ENCODE measurements at regions not wholly inside any gene's neighbourhood (a gene's known extent, or its start where the extent isn't known, plus 50 kb on each side); places are given as distances from the start of the nearest gene placed in this dataset.

DNA sequence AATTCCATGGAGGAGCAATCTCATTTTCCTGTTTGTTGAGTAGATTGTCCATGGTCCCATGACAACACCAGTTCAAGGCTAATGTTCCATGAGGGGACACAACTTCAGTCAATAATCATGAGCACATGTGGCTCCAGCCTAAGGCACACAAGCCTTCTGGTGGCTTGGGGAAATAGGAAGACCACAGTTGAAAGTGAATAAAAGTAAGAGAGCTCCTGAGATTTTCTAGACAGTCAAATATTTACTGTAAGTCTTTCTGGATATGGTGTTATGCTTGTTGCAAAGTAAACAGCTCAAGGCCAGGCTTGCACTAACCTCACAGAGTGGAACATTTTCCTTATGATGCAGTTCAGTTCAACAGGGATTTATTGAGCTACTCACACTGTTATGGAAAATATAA, 206.9 kb upstream of the SLC38A2 start:
- Histone ChIP-seq H3K36me3 (ENCODE audit: control insufficient read depth, insufficient read depth, low read length) (no peaks in the 10 kb centered on the region), H3K27me3 (ENCODE audit: control insufficient read depth, insufficient read depth, low read length) (no peaks in the 10 kb centered on the region), H3K4me1 (ENCODE audit: control insufficient read depth, insufficient read depth, low read length) (no peaks in the 10 kb centered on the region), H3K4me3 (ENCODE audit: low read depth, low read length) (no peak overlapping the region), H3K27ac (ENCODE audit: low read depth, low read length) (no peak overlapping the region), H3K9me3 (ENCODE audit: control insufficient read depth, insufficient read depth, low read length) (peaks cover 5% of the 10 kb centered on the region)
- no peak for DNase-seq (ENCODE audit: low read depth in 4 of 6, low spot score in 6 of 6)

DNA sequence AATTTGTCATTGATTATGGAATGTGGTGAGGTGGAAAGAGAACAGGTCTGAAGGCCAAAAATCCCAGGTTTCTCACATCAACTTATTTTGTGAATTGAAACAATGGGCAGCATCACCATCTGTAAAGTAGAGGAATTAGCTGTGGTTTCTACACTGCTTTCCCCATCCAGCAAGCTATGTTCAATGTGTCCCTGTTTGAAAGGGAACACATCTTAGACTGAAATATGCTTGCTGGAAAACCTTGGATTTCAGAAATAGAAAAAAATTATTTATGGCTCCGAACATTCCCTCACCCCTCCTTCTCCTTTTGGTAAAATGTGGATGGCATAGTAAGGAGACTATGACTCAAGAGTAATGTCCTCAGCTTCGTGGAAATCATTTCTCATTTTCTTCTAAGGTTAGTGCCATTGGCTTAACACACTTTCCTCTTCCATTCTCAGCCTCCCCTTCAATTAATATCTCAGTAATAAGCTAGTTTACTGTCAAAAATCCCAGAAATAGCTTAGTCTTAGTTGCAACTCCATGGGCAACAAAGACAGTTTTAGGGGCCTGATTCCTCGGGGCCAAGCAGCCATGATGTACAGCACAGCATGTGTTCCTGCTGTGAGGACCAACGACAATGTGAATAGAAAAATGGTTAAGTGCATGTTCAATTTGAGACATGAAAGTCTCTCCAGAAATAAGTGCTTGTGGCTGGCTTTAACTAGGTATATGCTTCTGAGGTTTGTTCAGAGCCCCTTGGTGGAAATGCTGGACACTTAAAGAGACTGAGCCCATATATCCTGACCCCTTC, 205.8 kb upstream of the SLC38A2 start:
- 32% methylated on average over 2 of the region's 4 CpGs for WGBS (ENCODE audit: insufficient coverage)
- Histone ChIP-seq H3K9me3 (ENCODE audit: control insufficient read depth, insufficient read depth, low read length) (peaks cover 4% of the 10 kb centered on the region), H3K4me1 (ENCODE audit: control insufficient read depth, insufficient read depth, low read length) (no peaks in the 10 kb centered on the region), H3K27ac (ENCODE audit: low read depth, low read length) (no peak overlapping the region), H3K27me3 (ENCODE audit: control insufficient read depth, insufficient read depth, low read length) (no peaks in the 10 kb centered on the region), H3K4me3 (ENCODE audit: low read depth, low read length) (no peak overlapping the region), H3K36me3 (ENCODE audit: control insufficient read depth, insufficient read depth, low read length) (no peaks in the 10 kb centered on the region)
- DNase-seq (ENCODE audit: low read depth in 4 of 6, low spot score in 6 of 6): no peak

DNA sequence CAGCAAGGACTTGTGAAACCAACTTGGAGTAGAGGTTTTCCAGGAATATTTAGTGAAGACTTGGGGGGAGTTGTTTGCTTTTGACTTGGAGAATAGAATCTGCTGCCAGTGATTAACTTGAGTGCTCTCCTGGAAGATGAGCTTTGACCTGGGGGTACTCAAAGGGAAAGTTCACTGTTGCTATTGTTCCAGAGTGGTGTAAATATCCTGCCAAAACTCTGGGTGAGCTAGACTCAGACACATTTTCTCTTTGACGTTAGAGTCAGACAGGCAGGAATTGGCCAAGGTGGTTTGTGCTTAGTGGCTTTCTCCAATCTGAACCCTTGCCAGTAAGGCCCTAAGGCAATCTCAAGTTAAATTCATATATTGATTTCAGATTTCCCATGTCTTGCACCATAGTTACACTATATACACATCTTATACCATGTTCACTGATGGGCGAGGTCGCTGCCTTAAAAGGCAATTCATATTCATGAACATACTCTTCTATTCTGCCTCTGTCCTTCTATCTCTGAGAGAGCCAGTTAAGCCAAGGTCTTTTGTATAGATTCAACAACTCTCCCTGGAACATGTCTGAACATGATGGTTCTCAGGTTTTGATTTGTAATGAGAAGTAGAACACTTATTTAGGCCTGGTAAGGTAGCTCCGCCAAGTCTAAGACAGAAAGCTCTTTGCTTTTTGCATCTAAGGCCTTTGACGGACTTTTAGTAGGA, 204.6 kb upstream of the SLC38A2 start:
- no peak overlapping the region for H3K4me3 ChIP-seq (ENCODE audit: low read depth, low read length)
- H3K27me3 ChIP-seq (ENCODE audit: control insufficient read depth, insufficient read depth, low read length): no peaks in the 10 kb centered on the region
- DNase-seq (ENCODE audit: low read depth in 4 of 6, low spot score in 6 of 6): no peak
- H3K36me3 ChIP-seq (ENCODE audit: control insufficient read depth, insufficient read depth, low read length): no peaks in the 10 kb centered on the region
- 92% methylated on average over 4 of the region's 5 CpGs for WGBS (ENCODE audit: insufficient coverage)
- no peak overlapping the region for H3K27ac ChIP-seq (ENCODE audit: low read depth, low read length)
- H3K9me3 ChIP-seq (ENCODE audit: control insufficient read depth, insufficient read depth, low read length): peaks cover 3% of the 10 kb centered on the region
- H3K4me1 ChIP-seq (ENCODE audit: control insufficient read depth, insufficient read depth, low read length): no peaks in the 10 kb centered on the region

DNA sequence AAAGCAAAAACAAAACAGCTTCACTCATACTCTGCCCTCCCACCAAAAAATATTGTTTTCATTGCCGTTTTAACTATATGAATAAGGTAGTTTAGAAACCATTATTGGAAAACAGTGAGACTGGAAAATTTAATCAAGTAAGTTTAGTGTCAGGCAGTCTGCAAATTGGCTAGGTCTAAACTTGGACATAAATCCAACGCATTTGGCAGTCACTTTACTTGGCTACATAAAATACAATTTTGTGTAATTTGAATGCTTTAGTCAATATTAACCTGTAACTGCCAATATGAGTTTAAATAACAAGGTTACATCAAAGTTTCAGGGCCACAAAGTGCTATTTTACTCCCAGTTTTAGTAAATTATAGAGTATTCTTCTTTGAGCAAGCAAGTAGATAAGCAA, 202.3 kb upstream of the SLC38A2 start:
- H3K9me3 ChIP-seq (ENCODE audit: control insufficient read depth, insufficient read depth, low read length): no peaks in the 10 kb centered on the region
- WGBS (ENCODE audit: insufficient coverage): no CpG with 5 or more reads among the region's 2 CpGs
- no peak overlapping the region for H3K4me3 ChIP-seq (ENCODE audit: low read depth, low read length)
- DNase-seq (ENCODE audit: low read depth in 4 of 6, low spot score in 6 of 6): no peak
- H3K36me3 ChIP-seq (ENCODE audit: control insufficient read depth, insufficient read depth, low read length): no peaks in the 10 kb centered on the region
- H3K4me1 ChIP-seq (ENCODE audit: control insufficient read depth, insufficient read depth, low read length): no peaks in the 10 kb centered on the region
- no peak overlapping the region for H3K27ac ChIP-seq (ENCODE audit: low read depth, low read length)
- H3K27me3 ChIP-seq (ENCODE audit: control insufficient read depth, insufficient read depth, low read length): no peaks in the 10 kb centered on the region

DNA sequence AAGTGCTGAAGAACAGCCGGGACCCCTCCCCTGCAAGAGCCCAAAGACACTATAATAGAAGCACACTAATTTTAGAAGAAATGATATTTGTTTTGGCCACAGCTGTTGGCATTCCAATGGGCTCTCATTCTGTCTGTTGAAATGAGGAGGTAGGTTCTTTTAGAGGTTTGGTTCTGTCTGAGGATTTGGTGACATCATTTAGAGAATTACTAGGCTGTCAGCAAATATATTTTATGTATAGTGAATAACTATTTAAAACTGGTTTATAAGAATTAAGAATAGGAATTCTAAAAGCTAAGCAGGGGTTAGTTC, 200.7 kb upstream of the SLC38A2 start:
- H3K4me1 ChIP-seq (ENCODE audit: control insufficient read depth, insufficient read depth, low read length): no peaks in the 10 kb centered on the region
- H3K27ac ChIP-seq (ENCODE audit: low read depth, low read length): no peak overlapping the region
- no peaks in the 10 kb centered on the region for H3K36me3 ChIP-seq (ENCODE audit: control insufficient read depth, insufficient read depth, low read length)
- H3K27me3 ChIP-seq (ENCODE audit: control insufficient read depth, insufficient read depth, low read length): no peaks in the 10 kb centered on the region
- no CpG with 5 or more reads among the region's 1 CpG for WGBS (ENCODE audit: insufficient coverage)
- DNase-seq (ENCODE audit: low read depth in 4 of 6, low spot score in 6 of 6): no peak
- H3K4me3 ChIP-seq (ENCODE audit: low read depth, low read length): no peak overlapping the region
- H3K9me3 ChIP-seq (ENCODE audit: control insufficient read depth, insufficient read depth, low read length): no peaks in the 10 kb centered on the region

DNA sequence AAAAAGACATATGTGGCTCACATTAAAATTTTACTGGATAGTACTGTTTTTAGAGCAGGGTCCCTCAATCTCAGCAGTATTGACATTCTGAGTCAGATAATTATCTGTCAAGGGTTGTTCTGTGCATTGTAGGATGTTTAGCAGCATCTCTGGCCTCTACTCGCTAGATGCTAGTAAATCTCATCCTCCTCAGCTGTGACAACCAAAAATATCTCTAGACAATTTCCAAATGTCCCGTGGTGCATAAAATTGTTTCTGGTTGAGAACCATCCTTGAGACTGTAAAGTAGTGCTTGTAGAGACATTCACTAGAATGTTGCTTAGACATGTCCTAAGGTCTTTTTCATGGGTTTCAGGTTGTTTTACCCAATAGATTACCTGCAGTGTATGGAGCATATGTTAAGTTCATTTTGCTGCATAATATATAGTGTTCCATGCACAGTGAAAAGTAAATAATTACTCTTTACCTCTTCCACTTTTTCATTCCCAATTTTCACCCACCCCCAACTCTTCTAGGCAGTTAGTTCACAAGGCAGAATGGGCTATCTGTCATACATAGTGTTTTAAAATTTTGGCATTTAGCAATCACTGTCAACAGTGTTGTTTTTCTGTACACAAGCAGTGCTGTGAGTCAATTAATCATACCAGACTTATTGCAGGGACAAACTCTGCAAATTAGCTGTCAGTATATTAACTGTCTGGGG, 200.2 kb upstream of the SLC38A2 start:
- DNase-seq (ENCODE audit: low read depth in 4 of 6, low spot score in 6 of 6): no peak
- WGBS (ENCODE audit: insufficient coverage): no CpG with 5 or more reads among the region's 2 CpGs
- H3K4me3 ChIP-seq (ENCODE audit: low read depth, low read length): no peak overlapping the region
- no peaks in the 10 kb centered on the region for H3K27me3 ChIP-seq (ENCODE audit: control insufficient read depth, insufficient read depth, low read length)
- no peaks in the 10 kb centered on the region for H3K9me3 ChIP-seq (ENCODE audit: control insufficient read depth, insufficient read depth, low read length)
- no peak overlapping the region for H3K27ac ChIP-seq (ENCODE audit: low read depth, low read length)
- no peaks in the 10 kb centered on the region for H3K36me3 ChIP-seq (ENCODE audit: control insufficient read depth, insufficient read depth, low read length)
- no peaks in the 10 kb centered on the region for H3K4me1 ChIP-seq (ENCODE audit: control insufficient read depth, insufficient read depth, low read length)

DNA sequence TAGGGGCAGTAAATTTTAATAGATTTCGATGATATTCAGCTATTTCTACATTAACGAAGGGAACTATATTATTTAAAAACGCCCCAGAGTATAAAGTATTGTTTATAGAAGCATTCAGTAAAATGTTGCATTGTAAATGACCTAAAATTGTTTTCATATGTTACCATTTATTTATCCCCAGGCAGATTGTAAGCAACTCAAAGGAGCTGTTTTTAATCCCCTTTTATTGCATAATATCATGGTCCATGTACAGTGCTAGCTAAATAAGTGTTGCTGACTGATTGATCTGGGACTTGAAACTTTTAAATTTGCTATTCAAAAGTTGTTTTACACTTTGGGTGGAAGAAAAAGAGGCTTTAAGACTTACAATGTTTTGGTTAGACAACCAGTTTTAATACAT, 199.0 kb upstream of the SLC38A2 start:
- Histone ChIP-seq H3K9me3 (ENCODE audit: control insufficient read depth, insufficient read depth, low read length) (peaks cover 5% of the 10 kb centered on the region), H3K4me3 (ENCODE audit: low read depth, low read length) (no peak overlapping the region), H3K27ac (ENCODE audit: low read depth, low read length) (no peak overlapping the region), H3K27me3 (ENCODE audit: control insufficient read depth, insufficient read depth, low read length) (no peaks in the 10 kb centered on the region), H3K4me1 (ENCODE audit: control insufficient read depth, insufficient read depth, low read length) (no peaks in the 10 kb centered on the region), H3K36me3 (ENCODE audit: control insufficient read depth, insufficient read depth, low read length) (no peaks in the 10 kb centered on the region)
- no CpG with 5 or more reads among the region's 3 CpGs for WGBS (ENCODE audit: insufficient coverage)
- DNase-seq (ENCODE audit: low read depth in 4 of 6, low spot score in 6 of 6): no peak

DNA sequence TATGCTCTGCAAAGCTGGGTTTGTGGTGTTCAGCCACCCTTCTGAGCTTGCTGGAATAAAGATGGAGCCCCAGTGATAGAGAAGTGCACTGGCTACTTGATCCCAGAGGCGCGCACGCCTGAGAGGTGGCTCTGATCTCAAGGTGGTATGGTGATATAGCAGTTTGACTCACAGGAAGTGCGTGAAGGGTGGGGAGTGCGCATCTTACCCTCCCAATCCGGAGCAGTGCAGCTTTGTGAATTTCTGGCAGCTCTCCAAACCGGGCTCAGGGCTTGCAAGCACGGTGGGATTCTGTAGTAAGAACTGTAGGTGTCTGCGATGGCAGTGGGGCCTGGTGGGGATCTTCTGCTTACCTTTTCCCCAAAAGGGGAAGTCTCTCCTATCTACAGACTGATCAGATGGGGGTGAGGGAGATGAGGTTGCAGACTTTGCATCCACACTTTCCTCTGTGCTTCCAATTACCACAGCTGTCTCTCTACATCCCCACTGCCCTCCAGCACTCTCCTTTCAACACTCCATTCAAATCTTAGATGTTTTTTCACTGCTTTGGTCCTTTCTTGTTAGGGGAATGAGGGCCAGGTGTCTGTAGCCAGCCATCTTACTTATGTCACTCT, 197.4 kb upstream of the SLC38A2 start:
- Histone ChIP-seq H3K9me3 (ENCODE audit: control insufficient read depth, insufficient read depth, low read length) (peaks cover 5% of the 10 kb centered on the region), H3K36me3 (ENCODE audit: control insufficient read depth, insufficient read depth, low read length) (no peaks in the 10 kb centered on the region), H3K4me3 (ENCODE audit: low read depth, low read length) (no peak overlapping the region), H3K27me3 (ENCODE audit: control insufficient read depth, insufficient read depth, low read length) (no peaks in the 10 kb centered on the region), H3K4me1 (ENCODE audit: control insufficient read depth, insufficient read depth, low read length) (no peaks in the 10 kb centered on the region), H3K27ac (ENCODE audit: low read depth, low read length) (no peak overlapping the region)
- no peak for DNase-seq (ENCODE audit: low read depth in 4 of 6, low spot score in 6 of 6)
- 91% methylated on average over 6 of the region's 9 CpGs for WGBS (ENCODE audit: insufficient coverage)

DNA sequence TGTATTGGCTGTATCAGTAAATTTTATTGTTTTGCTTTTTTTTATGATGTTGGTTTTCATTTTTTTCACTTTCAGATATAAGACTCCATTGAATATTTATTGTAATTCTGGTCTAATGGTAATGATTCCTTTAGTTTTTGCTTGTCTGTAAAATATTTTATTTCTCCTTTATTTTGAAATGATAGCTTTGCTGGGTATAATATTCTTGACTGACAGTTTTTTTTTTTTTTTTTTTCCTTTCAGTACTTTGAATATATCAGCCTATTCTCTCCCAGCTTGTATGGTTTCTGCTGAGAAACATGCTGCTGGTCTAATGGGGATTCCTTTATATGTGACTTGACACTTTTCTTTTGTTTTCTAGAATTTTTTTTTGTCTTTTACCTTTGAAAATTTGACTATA, 195.1 kb upstream of the SLC38A2 start:
- Histone ChIP-seq H3K36me3 (ENCODE audit: control insufficient read depth, insufficient read depth, low read length) (no peaks in the 10 kb centered on the region), H3K27me3 (ENCODE audit: control insufficient read depth, insufficient read depth, low read length) (no peaks in the 10 kb centered on the region), H3K27ac (ENCODE audit: low read depth, low read length) (no peak overlapping the region), H3K9me3 (ENCODE audit: control insufficient read depth, insufficient read depth, low read length) (peaks cover 5% of the 10 kb centered on the region), H3K4me3 (ENCODE audit: low read depth, low read length) (no peak overlapping the region), H3K4me1 (ENCODE audit: control insufficient read depth, insufficient read depth, low read length) (no peaks in the 10 kb centered on the region)
- DNase-seq (ENCODE audit: low read depth in 4 of 6, low spot score in 6 of 6): no peak
